IPS-NIHi7 (cell line): ENCODE measurements at regions not wholly inside any gene's neighbourhood (a gene's known extent, or its start where the extent isn't known, plus 50 kb on each side); places are given as distances from the start of the nearest gene placed in this dataset.

Experiments used
- DNase-seq: peaks from one replicate; pipeline ENCODE4 v3.0.0; 2012; ENCODE audit warnings: mixed read lengths; ENCODE audit errors: extremely low spot score

DNA sequence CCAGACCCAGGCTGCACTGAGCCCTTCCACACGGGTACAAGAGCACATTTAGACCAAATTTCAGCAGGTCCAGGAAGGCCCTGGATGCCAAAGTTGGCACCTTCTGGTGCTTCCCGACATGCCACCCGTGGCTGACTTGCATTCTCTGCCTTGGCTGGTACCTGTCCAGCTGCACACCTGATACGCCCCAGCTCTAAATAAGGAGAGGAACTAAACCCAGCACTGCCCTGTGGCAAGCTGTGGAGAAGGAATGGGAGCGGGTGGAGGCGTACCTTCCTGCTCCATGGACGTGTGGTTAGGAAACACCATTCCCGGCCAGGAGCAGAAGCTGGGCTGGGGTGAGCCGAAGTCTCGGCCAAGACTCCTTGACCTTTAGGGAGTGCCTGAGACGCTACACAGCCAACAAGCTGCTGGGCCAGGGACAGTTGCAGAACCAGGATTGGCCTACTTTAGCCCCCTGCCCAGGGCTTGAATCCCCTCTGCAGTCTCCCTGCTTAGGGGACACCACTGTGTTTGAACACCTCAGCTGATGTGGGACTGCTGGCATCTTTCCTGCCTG is 86.5 kb upstream of the TAF1B start:
- no peak for DNase-seq

DNA sequence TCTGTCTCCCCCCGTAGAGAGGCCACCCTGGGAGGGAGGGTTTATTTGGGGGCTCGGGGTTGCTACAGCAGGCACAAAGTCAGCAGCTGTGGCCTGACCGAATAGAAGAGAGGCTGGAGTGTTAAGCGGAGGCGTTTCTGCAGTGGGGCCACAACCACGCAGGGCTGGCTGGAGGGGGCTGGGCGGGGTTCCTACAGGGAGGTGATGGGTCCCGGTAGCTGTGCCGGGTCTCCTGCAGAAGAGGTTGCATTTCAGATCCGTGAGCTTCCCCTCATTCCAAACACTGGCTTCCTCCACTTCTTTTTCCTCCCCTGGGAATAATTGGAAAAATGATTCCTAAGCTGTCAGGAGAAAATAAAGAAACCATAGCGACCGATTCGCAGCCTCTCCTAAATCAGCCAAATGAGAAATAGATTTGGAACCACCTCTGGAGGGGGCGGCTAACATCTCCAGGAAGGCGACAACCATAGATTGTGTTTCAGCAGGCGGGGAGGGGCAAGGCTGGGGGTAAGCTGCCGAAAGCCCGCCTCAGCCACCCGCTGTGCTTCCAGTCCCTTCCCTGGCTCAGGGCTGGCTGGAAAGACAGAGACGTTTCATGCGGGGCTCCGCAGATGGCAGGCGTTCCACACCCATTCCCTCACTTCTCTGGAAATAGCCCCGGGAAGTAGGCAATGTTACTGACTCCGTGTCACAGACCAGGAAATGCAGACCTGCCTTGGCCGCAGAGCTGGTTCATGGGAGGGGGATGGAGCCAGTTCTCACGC is 85.6 kb upstream of the TAF1B start:
- DNase-seq, result peak; percentile 74

DNA sequence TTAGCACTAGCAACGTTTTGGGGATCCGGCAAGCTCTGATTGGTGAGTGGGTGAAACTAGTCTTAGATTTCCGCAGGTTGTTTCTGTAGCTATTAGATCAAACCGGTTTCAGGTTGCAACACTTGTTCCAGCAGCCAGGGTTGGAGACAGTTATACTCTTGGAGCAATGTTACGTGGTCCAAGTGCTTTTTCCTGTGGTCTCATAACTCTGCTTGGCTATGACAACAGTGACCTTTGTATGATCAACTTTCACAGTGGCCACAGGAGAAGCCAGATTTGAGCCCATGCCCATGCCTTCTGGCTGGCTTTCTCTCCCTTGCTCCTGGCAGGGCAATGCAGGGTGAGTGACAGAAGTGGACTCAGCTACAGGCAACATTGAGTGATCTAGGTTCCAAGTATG is 84.5 kb upstream of the TAF1B start:
- DNase-seq, result no peak

DNA sequence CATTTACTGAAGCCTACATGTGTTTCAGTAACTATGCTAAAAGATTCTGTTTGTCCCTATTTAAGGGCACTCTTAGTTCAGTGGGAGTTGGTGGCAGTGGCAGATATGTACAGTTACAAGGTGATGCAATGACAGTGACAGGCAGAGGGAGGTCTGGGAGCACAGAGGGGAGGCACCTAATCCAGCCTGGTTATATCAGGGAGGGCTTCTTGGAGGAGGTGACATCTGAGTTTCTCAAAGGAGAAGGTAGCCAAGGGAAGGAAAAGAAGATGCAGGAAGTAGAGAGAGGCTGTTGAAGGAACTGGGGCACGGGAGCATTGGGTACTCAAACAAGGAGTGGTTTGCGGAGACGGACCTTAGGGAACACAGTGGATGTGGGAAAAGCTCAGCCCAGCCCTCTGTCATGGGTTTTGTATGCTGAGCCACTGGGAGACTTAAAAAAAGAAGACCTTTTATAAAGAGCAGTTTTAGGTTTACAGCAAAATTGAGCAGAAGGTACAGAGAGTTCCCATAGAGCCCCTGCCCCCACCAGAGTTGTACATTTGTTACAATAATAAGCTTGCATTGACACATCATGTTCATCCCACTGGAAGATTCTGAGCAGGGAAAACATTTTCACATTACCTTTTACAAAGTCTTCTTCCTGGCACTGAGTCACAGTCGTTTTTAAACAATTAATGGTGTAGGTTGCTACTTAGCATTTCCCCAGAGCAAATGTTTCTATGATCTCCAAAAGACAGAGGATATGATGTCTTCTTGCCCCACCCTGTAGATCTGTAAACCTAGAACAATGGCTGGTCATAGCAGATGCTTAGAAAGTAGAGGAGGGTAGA is 83.0 kb upstream of the TAF1B start:
- DNase-seq, result no peak

DNA sequence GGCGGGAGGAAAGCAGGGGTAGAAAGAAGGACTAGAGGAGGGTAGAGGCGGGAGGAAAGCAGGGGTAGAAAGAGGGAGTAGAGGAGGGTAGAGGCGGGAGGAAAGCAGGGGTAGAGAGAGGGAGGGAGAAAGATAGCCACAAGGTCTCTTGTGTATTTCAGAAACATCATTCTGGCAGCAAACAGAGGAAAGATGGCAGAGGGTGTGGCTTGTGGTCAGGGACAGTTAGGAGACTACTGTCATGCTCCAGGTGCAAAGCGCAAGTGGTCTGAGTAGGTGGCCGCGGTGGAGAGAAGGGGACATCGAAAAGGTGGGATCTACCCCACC is 82.4 kb upstream of the TAF1B start:
- DNase-seq, result no peak

DNA sequence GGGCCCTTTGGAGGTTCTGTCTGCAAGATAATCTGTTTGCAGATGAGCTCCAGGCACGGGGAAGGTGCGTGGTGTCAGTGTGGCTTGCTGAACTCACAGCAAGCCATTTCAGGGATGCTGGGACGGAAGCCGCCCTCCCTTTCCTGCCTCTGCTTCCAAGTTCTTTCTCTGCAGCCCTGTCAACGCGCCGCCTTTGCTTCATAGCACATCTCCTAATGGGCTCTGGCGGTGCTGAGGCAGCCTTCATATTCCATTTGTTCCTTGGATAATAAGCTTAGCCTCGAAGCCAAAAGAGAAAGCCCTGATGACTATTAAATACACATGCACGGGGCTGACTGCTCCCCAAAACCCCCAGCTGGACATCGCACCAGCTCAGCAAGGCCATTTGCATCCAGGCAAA is 81.7 kb upstream of the TAF1B start:
- no peak for DNase-seq

DNA sequence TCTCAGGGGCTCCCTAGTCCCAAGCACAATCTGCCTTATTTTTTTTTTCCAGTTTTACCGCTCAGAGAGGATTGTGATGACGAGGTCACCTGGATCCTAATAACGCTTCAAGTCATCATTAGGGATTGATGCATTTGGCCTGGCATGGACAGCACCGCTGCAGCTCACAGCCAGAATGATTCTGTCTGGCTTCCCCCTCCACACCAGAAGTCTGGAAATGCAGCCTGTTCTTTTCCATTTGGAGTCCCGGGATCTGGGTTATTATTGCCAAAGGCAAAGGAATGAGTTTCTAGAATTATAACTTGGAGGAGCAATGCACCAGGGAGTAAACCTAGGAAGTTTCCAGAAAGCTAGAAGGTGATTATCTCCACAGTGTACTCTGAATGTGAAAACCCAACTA is 81.1 kb upstream of the TAF1B start:
- no peak for DNase-seq

DNA sequence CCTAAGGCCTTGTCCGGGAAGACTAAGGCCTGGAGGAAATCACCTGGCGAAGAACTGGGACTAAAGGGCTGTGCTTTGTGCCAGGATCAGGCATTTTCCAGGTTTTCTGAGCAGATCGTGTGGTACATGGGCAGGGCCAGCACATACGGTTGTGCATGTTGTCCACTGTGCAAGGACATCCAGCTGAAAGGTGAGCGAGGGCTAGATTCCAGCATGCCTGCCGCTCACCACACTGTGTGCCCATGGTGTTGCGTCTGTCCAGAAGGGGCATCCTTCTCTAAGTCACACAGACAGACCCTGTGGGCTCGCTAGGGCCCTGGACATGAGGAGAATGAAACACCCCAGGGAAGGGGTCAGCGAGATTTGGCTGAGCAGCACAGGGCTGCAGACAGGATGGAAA is 80.3 kb upstream of the TAF1B start:
- DNase-seq, result no peak

DNA sequence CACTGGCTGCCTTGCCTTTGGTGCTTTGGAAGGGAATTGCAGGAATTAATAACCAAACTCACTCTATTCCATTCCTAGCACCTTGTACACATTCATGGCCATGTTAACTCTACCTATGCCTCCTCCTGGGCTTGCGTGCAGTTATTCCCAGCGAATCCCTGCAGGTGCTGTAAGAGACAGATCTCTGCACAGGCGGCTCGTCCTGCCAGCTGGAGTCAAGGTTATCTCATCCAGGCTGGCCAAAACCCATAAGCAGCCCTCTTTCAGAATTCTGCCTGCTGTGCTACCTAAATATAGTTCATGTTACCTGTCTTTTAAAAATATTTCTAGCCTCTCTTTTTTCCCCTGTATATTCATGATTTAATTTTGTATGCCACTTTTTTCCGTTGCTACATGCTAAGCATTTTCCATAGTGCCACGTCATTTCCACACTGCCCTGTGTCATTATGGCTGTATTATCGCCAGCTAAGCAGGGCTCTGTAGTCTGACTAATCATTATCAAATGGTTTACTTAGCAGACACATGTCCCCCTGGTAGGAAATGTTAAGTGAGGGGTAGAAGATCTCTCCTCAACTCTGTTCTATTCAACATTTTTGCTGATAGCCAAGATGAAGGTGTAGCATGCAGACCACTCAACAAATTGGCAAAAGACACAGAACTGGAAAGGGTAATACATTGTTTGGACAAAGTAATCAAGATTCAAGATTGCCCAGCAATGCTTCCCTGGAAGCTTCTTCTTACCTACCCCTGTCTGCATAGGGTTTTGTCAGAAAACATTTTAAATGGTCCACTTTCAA is 79.7 kb upstream of the TAF1B start:
- DNase-seq, result no peak

DNA sequence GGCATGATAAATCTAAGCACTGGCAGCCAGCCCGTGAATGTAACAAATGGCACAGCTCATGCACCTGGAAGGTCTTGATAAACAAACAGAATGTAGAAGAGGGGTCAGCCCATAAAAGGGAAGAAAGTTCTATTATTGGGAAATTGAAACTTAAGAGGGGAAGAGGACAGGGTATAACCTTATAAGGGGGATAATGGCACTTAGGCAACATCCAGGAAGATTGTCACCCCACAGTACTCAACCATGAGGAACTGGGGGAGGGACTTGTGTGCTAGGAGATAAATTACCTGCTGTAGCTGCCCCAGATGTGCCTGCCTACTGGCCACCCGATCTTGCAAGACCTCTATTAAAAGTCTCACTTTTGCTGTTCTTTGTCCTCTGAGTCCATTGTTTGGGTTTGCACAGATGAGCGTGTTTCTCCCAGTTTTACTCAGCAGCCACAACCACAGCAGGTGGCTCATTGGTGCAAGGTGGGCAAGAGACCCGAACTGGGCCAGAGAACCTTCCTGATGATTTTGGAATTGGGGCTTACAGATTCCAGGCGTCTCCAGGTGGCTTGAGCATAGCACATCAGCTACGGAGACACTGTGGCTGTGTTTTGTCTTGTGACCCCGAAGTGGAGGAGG is 79.0 kb upstream of the TAF1B start:
- no peak for DNase-seq

DNA sequence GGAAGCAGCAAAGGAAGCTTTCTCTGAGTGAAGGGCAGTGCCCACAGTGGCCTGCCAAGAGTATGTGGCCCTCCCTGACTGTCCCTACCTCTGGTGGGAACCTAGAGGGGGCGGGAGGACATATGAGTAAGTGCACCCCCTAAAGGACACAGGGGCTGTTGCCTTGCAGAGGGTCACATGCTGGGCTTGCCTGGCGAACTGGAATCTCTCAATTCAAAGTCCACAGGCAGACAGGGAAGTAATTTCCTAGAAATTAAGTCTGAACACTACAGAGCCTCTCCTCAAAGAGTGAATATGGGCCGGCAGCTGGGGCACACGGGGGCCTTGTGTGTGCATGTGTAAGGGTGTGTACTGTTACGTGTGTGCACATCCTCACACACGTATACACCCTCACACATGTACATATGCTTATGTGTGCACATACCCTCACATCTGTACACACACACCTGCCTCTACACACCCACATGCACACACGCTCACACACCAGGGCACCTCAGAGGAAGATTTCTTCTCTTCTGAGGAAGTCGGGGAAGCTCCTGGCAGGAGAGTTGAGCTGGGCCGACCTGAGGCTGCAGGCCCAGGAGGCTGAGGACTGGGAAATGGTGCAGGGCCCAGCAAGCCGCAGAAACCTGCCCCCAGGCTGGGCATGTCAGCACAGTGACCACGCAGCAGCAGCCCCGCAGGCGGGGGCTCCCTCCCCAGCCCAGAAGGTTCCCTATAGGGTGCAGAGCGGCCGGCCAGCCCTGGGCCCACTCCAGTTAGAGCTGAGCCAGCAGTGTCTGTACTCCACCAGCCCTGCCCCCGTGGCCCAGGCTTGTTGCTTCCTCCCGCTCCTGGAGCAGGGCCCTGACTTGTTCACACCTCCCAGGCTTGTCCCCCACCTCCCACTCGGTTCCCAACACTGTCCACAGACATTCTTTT is 77.4 kb upstream of the TAF1B start:
- peak; percentile 50 for DNase-seq

DNA sequence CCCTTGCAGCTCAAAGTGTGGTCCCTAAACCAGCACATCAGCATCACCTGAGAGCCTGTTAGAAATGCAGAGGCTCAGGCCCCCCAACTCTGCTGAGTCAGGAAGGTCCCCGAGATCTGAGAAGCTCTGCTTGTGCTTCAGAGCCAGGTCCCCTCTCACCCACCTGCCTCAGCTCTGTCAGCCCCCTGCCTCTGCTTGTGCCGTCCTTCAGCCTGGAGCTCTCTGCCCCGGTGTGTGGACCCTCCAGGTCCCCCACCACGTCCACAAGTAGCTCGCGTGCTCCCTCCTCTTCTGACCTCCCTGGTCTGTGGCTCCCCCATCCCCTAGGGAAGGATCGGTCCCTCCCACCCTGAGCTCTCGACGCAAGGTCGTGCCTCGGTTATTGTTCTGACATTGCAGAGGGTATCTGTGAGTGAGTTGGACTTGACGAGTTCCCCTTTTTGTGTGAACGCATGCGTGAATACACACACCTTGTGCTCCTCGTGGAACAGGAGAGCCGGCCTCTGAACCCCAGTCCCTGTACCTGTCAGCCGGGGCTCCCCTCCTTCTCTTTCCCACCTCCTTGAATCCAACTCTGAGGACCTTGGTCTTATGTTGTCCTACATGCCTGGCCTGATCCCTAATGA is 75.5 kb upstream of the TAF1B start:
- no peak for DNase-seq

DNA sequence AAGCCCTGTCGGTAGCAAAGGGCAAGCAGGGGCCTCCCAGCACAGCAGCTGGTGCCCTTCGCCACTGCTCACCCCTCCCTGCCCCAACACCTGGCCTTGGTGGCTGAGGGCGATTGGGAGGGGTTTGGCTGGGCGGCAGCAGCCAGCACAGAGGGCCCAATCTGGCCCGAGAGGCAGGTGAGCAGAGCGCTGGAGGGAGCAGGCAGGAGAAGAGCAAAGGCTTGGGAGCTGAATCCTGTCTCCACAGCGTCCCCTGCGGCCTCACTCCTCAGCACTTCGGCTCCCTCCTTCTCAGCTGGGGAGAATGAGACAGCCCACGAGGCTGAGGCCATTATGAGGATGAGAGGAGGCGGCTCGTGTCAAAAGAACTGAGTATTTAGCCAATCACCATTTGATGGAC is 74.9 kb upstream of the TAF1B start:
- DNase-seq, result peak; percentile 91

DNA sequence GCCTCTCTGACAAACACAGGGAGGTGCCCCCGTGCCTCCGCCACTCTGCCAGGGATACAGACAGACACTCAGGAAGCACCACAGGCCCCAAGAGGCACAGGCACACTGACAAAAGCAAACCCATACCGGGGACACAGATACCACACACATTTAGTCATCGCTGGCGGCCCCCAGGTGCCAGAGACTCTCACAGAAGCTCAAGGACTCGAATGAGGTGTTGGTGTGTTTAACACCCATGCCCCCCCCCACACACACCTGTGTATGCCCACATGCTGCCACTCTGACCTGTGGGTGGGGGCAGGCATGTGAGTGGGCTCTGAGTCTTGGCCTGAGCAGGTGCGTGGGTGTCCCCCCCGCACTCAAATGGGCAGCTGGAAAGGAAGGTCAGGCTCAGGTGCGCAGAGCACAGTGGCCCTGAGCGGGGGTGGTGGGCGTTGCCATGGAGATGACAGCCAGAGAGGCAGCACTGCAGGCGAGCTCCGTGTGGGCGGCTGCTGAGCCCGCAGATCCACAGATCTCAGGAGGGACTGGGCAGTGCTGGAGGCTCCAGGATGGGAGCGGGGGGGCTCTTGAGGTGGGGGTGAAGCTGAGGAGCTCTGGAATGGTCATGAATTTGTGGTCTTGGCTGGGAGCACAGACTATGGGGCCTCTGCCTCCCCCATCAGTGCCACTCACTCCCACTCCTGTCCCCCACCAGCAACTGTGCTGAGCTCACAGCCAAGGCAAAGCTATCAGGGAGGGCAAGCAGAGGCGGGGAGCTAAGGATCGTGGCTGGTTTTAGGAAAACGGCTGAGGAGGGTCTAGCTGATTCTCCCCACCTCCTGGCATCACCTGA is 73.9 kb upstream of the TAF1B start:
- DNase-seq, result peak; percentile 88

DNA sequence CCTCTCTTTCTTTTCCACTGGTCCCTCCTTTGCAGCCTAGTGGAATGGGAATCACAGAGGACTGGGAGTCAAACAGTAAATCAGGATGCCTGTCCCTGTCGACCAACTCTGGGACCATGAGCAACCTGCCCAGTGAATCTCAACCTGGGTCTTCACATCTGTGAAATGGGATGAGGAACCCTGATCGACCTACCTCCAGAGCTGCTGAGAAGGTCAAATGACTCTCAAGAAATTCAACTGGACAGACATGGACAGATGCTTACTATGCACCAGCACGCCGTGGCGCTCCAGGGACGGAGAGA is 73.3 kb upstream of the TAF1B start:
- DNase-seq, result no peak

DNA sequence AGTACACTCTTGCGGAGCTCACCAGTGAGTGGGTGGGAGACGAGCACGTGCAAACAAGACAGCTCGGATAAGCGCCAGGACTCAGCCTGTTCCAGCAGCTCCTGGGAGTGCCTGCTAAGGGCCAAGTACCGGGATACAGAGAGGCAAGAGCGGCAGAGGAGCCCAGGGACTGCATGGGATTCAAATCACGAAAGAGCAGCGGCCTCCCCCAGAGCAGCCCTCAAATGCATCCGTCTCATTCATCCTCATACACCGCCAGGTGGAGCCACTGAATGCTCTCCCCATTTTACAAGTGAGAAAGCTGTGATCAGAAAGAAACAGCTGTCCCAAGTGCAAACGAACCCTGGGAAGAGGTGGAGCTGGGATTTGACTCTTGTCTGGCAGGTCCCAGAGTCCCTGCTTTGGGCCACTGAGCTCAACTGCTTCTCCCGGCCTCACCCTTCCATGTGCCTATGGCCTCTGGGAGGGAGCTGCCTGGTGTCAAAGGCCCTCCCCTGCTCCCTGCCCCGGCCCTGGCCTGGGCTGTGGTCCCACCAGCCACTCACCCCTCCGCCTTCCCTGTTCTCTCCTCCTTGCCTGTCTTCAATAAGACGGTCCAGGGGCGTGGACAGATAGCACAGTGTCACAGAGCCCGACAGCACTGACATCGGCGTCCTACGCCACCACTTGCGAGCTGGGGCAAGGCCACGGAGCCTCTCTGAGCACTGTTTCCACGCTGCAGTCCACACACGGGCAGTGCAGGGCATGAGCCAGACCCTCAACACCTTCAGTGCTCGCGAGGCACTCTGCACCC is 72.8 kb upstream of the TAF1B start:
- DNase-seq, result peak; percentile 85

DNA sequence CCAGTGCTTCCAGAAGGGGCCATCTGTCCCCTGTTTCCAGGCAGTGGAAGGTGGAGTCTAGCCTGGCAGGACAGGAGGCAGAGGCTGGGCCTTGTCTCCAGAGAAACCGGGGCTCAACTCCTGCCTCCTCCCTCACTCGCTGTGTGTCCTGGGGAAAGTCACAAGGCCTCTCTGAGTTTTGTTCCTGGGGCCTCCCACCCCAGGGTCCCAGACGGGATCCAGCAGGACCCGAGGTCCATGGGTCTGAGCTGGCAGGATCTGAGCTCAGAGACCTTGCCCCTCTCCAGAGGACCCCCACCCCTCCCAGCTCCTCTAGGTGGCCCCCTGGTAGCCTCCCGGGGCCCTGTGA is 72.2 kb upstream of the TAF1B start:
- DNase-seq, result no peak

DNA sequence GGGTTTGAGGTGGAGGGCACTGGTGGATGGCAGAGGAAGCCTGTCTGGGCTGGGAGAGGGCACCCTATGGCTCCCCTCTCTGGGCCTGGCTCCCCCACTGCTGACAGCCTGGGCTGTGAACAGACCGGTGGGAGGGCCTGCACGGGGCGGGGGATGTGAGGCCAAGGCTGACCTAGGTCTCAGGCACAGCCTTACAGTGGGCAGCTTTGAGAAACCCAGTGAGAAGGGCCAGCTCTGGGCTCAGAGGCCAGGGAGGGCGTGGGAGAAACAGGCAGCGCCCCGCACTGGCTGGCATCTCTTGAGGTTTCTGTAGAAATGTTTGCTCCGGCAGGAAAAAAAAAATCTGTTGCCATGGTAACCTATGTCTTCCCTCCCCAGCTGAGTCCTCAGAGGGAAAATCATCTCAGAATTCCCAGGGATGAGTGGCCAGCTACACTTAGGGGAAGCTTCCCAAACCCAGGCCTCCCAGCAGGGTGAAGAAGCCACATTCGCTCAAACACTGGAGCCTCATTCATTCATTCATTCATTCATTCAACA is 71.7 kb upstream of the TAF1B start:
- DNase-seq, result no peak
